ENCODE measurements at regions not wholly inside any gene's neighbourhood (a gene's known extent, or its start where the extent isn't known, plus 50 kb on each side); places are given as distances from the start of the nearest gene placed in this dataset.
A peak's percentile ranks its signal among the peaks of the same experiment; 100 is the strongest.

DNA sequence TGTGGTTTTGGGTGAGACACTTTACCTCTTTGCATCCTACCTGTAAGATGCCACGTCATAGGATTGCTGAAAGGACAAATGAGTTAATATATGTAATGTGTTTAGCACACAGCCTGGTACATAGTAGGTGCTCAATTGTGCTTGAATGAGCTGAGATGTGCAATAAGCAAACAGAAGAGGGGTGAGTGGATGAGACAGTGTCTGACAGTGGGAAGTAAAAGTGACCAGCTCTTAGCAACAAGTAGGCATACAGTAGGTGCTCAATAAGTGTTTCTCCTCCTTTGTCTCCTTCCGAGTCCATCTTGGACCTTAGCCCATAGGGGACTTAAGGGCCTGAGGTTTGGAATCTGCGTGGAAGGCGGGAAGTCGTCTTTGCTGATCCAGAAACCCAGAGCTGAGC, 104.7 kb downstream of the CEBPB start:
- TF ChIP-seq, protein P1, sequence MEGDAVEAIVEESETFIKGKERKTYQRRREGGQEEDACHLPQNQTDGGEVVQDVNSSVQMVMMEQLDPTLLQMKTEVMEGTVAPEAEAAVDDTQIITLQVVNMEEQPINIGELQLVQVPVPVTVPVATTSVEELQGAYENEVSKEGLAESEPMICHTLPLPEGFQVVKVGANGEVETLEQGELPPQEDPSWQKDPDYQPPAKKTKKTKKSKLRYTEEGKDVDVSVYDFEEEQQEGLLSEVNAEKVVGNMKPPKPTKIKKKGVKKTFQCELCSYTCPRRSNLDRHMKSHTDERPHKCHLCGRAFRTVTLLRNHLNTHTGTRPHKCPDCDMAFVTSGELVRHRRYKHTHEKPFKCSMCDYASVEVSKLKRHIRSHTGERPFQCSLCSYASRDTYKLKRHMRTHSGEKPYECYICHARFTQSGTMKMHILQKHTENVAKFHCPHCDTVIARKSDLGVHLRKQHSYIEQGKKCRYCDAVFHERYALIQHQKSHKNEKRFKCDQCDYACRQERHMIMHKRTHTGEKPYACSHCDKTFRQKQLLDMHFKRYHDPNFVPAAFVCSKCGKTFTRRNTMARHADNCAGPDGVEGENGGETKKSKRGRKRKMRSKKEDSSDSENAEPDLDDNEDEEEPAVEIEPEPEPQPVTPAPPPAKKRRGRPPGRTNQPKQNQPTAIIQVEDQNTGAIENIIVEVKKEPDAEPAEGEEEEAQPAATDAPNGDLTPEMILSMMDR (IDR thresholded peaks at IDR 0.05) = no peak
- H3K36me3 ChIP-seq = no peaks in the 10 kb centered on the region
- H3K9me3 ChIP-seq = no peaks in the 10 kb centered on the region
- no peaks in the 10 kb centered on the region for H3K27me3 ChIP-seq
- no peak overlapping the region for H3K4me3 ChIP-seq (ENCODE audit: low read depth in 1 of 2, low read length in 1 of 2)
- peak overlapping the region; percentile 96 for H3K27ac ChIP-seq
- H3K4me1 ChIP-seq (ENCODE audit: control insufficient read depth in 1 of 2, insufficient read depth in 1 of 2, low read depth in 1 of 2, low read length in 1 of 2) = peaks cover 59 to 67% of the 10 kb centered on the region in 2 experiments

DNA sequence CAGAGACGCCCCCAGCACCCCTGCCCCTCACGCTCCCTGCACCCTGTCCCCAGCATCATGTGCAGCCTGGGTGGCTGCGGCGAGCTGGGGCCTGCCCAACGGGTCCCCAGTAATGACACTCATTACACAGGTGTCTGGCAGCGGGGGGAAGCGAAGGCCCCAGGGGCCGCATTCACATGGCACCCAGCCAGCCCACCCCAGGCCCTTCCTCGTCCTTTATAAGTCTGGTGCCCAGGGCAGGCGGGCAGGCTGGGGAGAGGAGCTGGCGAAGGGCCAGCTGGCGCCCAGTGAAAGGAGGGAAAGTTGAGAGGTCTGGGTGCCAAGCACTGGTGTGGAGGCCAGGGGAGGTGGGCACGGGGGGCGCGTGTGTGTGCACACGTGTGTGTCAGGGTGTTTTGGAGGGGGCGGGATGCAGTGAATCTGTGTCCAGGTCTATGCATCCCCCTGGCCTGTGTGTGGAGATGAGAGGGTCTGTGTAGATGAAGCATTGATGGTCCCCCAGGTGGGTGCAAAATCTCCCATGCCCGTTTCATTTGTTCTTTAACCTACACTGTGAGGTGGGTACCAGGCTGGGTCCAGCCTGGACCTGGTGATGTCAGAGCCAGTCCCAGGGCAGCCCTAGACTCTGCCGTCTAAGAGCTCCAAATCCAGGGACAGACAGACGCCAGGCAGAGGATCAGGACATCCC, 105.3 kb downstream of the CEBPB start:
- no peaks in the 10 kb centered on the region for H3K27me3 ChIP-seq
- no peaks in the 10 kb centered on the region for H3K36me3 ChIP-seq
- H3K4me3 ChIP-seq (ENCODE audit: low read depth in 1 of 2, low read length in 1 of 2) = no peak overlapping the region
- H3K9me3 ChIP-seq = no peaks in the 10 kb centered on the region
- peaks cover 59 to 66% of the 10 kb centered on the region in 2 experiments for H3K4me1 ChIP-seq (ENCODE audit: control insufficient read depth in 1 of 2, insufficient read depth in 1 of 2, low read depth in 1 of 2, low read length in 1 of 2)
- H3K27ac ChIP-seq = peak overlapping the region; percentile 96
- TF ChIP-seq, protein P1 (IDR thresholded peaks at IDR 0.05) = no peak

DNA sequence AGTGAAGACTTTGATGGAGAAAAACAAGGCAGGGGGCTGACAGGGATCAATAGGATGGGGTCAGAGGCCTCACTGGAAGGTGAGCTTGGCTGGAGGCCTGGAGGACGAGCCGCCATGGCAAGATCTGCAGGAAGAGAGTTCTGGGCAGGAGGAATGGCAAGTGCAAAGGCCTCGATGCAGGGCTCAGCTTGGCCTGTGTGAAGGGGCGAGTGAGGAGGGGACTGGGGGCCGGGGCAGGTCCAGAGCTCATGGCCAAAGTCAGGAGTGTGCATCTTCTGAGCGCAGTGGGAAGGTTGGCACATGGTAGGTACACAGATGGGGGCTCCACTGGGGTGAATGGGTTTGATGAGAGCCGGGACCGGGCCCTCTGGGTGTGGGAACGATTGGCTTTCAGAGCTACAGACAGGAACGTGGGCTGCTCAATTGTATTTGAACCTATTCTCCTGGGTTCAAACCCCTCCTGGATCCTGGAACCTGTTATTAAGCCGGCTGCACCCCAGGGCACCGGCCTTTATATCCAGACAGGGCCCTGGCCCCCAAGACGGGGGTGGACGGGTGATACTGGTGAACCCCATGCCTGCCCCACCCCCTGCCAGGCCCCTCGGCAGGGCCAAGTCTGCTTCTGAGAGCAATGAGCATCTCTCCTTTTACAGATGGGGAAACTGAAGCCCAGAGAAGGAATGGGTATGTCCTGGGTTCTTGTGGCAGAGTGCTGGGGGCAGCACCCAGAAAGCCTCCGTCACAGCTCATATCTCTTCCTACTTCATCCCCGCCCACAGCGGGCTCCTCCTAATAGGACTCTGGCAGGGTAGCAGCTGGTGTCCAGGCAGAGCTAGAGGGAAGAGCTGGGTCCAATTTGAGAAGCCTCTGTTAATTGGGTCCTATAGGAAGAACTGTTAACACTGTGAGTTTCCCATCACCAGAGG, 106.1 kb downstream of the CEBPB start:
- Histone ChIP-seq H3K4me1 (ENCODE audit: control insufficient read depth in 1 of 2, insufficient read depth in 1 of 2, low read depth in 1 of 2, low read length in 1 of 2) (peaks cover 54 to 57% of the 10 kb centered on the region in 2 experiments), H3K27me3 (no peaks in the 10 kb centered on the region), H3K9me3 (no peaks in the 10 kb centered on the region), H3K36me3 (no peaks in the 10 kb centered on the region), H3K4me3 (ENCODE audit: low read depth in 1 of 2, low read length in 1 of 2) (peak overlapping the region; percentile 45 to 49), H3K27ac (peak overlapping the region; percentile 96)
- TF ChIP-seq, protein P1 (IDR thresholded peaks at IDR 0.05) = no peak

DNA sequence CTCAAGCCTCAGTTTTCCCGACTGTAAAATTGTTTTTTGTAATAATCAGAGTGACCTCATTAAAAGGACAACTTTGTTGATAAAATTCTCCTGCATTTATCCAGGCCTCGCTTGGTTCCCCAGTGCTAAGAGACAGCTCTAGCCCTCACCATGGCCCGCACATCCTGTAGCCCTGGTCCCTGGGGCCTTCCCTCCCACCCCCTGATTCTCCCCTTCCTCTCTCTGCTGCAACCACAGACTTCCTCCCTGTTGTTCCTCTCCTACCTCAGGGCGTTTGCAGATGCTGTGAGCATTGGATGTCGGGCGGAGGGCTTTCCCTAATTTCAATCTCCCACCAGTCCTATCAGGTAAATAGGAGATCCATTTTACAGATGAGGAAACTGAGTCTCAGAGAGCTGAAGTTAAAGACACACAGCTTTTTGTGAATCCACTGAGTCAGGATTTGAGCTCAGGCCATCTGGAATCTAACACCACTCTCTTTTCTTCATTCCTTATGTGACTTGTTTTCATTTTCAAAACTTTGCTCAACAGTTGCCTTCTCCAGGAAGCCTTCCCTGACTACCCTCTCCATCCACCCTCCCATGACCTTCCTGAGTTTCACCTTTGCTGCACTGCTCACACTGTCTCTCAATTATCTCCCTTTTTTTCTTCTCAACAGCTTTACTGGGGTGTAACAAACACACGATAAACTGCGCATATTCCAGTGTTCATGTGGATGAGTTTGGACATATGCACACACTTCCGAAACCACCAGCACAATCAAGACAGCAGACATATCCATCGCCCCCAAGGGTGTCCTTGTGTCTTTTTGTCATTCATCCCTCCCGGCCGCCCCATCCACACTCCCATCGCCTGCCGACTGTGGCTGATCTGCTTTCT, 107.1 kb downstream of the CEBPB start:
- Histone ChIP-seq H3K36me3 (no peaks in the 10 kb centered on the region), H3K4me3 (ENCODE audit: low read depth in 1 of 2, low read length in 1 of 2) (peak overlapping the region; percentile 45 to 49), H3K9me3 (no peaks in the 10 kb centered on the region), H3K27ac (peak overlapping the region; percentile 96), H3K4me1 (ENCODE audit: control insufficient read depth in 1 of 2, insufficient read depth in 1 of 2, low read depth in 1 of 2, low read length in 1 of 2) (peaks cover 51 to 54% of the 10 kb centered on the region in 2 experiments), H3K27me3 (no peaks in the 10 kb centered on the region)
- TF ChIP-seq, protein P1 (IDR thresholded peaks at IDR 0.05) = peak; percentile 33
